Heart left ventricle (tissue), 16 donors: ENCODE measurements at regions not wholly inside any gene's neighbourhood (a gene's known extent, or its start where the extent isn't known, plus 50 kb on each side); places are given as distances from the start of the nearest gene placed in this dataset.

ENCODE experiments used
- ATAC-seq, 4 donors: fragments of 200-7000 bp; cut with Tn5 transposase; one replicate each; pipeline ENCODE4 v1.9.1; 2020 to 2022; ENCODE audit warnings: moderate library complexity in 4 of 4, mild to moderate bottlenecking in 3 of 4, moderate number of reproducible peaks in 1 of 4
- DNase-seq, 5 donors: peaks; one replicate each; pipeline ENCODE4 v3.0.0-alpha.2; 2020
- H3K27ac ChIP-seq, 12 donors: fragments of 200-600 bp; sonication (generic) in 4 of 12; one replicate each; pipeline versions ENCODE4 v1.5.0 to v1.8.0; 2016 to 2022; ENCODE audit warnings: mild to moderate bottlenecking in 2 of 12
- H3K27me3 ChIP-seq, 9 donors: fragments of 200-600 bp; sonication (generic) in 2 of 9; one replicate each; pipeline versions ENCODE4 v1.5.1 to v1.8.0; 2016 to 2022; ENCODE audit warnings: mild to moderate bottlenecking in 3 of 9
- H3K36me3 ChIP-seq, 9 donors: fragments of 200-600 bp; sonication (generic) in 2 of 9; one replicate each; pipeline versions ENCODE4 v1.5.0 to v1.8.0; 2018 to 2022; ENCODE audit warnings: mild to moderate bottlenecking in 2 of 9
- H3K4me1 ChIP-seq, 12 donors: fragments of 200-600 bp; sonication (generic) in 4 of 12; one replicate each; pipeline versions ENCODE4 v1.5.0 to v1.8.0; 2016 to 2022; ENCODE audit warnings: mild to moderate bottlenecking in 3 of 12
- H3K4me3 ChIP-seq, 12 donors: fragments of 200-600 bp; sonication (generic) in 4 of 12; one replicate each; pipeline versions ENCODE4 v1.5.0 to v1.8.0; 2017 to 2022; ENCODE audit warnings: mild to moderate bottlenecking in 9 of 12, moderate library complexity in 4 of 12
- H3K9me3 ChIP-seq, 12 donors: fragments of 200-600 bp; sonication (generic) in 4 of 12; one replicate each; pipeline versions ENCODE4 v1.5.0 to v1.8.0; 2016 to 2022; ENCODE audit warnings: mild to moderate bottlenecking in 1 of 12
- POLR2A ChIP-seq, 2 donors: fragments of 450-650 bp; IDR thresholded peaks; one replicate each; pipeline ENCODE4 v1.6.1; 2017; ENCODE audit warnings: antibody characterized with exemption in 2 of 2, mild to moderate bottlenecking in 2 of 2, moderate library complexity in 2 of 2
- WGBS, 4 donors: extraction: QIAGEN DNeasy Blood & Tissue Kit in 2 of 4; methylation state at CpG; one replicate each; pipeline versions ENCODE4 v1.1.5 to v1.1.7; 2013 to 2018; 5-methylcytosine and 5-hydroxymethylcytosine counted together
- intact Hi-C, 10 donors: fragments of 100-400 bp; cut with DNase I; formaldehyde crosslinking; loops; one replicate each; pipeline versions ENCODE4 v1.11.1 to v1.14.2; 2022
- TF ChIP-seq, protein P1 (sequence below), 12 donors: fragments of 200-600 bp; sonication (generic) in 4 of 12; IDR thresholded peaks; one replicate each; pipeline versions ENCODE4 v1.5.0 to v1.8.0; 2018 to 2022; ENCODE audit warnings: antibody characterized with exemption in 12 of 12, mild to moderate bottlenecking in 5 of 12
- donor health status: ischemic (EF 13 %, LVEDD 7.1; RV severe dilation, severe dysfunction).
- donor health status: healthy with polysubstance abuse.
- donor health status: DM: no; HTN: yes; CAD: no.
- donor health status: DM: no; HTN: no; CAD: no.
- donor health status: ischemic (EF 25% LVEDD 6.9; RV normal size, moderate dysfunction).
- donor health status: ischemic (EF 25% LVEDD 5.7; RV mildly dilated, moderate dysfunction).
- donor health status: healthy.
- donor health status: DM: yes; HTN: yes; CAD: no.
- donor health status: ischemic (EF 35%, LVEDD 5.7; RV mildly dilated, moderate dysfunction).
- donor health status: nonischemic (EF 11% LVEDD 7.7; RV severe dilation, severe dysfunction).
- donor health status: DM: yes; HTN: yes; CAD: no.
- donor health status: PGD.
- donor health status: ischemic (EF 29% LVEDD 5.4; RV normal size, mild dysfunction).
- donor health status: nonischemic (EF 23%, LVEDD 6.1; RV moderate dilation, normal function).

DNA sequence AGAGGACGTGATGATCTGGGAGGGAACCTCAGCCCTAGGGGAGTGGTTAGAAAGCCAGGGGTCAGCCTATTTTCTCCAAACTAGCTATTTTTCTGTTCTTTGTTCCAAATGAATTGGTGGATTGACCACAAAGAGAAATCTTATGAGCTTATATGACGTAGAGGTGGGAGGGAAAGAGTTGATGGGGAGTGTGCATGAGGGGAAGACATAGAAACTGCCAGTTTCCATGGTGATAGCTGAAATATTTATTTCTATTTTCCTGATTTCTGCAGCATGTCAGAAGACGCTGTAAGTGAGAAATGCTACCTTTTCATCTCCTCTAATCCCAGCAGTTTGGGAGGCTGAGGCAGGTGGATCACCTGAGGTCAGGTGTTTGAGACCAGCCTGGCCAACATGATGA, 51.4 kb upstream of the CISTR start:
- Histone ChIP-seq H3K36me3 (no peaks in the 10 kb centered on the region), H3K9me3 (no peaks in the 10 kb centered on the region), H3K4me1 (no peaks in the 10 kb centered on the region), H3K4me3 (no peak overlapping the region), H3K27me3 (peaks cover 0 to 59% (median 17%) of the 10 kb centered on the region in 9 donors), H3K27ac (no peak overlapping the region)
- TF ChIP-seq, protein P1, sequence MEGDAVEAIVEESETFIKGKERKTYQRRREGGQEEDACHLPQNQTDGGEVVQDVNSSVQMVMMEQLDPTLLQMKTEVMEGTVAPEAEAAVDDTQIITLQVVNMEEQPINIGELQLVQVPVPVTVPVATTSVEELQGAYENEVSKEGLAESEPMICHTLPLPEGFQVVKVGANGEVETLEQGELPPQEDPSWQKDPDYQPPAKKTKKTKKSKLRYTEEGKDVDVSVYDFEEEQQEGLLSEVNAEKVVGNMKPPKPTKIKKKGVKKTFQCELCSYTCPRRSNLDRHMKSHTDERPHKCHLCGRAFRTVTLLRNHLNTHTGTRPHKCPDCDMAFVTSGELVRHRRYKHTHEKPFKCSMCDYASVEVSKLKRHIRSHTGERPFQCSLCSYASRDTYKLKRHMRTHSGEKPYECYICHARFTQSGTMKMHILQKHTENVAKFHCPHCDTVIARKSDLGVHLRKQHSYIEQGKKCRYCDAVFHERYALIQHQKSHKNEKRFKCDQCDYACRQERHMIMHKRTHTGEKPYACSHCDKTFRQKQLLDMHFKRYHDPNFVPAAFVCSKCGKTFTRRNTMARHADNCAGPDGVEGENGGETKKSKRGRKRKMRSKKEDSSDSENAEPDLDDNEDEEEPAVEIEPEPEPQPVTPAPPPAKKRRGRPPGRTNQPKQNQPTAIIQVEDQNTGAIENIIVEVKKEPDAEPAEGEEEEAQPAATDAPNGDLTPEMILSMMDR (IDR thresholded peaks at IDR 0.05): no peak
- TF ChIP-seq POLR2A (IDR thresholded peaks at IDR 0.05): no peak
- no peak for DNase-seq
- intact Hi-C loops: no loop called here
- 51 to 58% (median 57%) methylated on average over 3 of the region's 3 CpGs for WGBS, 4 donors
- ATAC-seq: no peak

DNA sequence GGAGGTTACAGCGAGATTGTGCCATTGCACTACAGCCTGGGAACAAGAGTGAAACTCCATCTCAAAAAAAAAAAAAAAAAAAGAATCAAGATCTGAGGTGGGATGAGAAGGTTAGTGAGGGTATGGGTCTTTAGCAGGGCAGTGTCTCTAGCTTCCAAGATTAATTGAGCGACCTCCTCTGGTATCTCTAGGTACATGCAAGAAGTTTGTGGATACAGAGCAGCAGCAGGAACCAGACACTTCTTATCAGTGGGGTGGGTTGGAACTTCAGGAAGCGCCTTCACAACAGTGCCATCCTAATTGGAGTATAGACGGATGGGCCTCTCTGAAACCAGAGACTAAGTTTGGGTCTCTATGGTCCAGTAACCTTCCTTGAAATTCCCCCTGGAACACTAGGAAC, 51.9 kb upstream of the CISTR start:
- WGBS, 4 donors: 49 to 56% (median 54%) methylated on average over 4 of the region's 4 CpGs
- ATAC-seq: no peak
- H3K9me3 ChIP-seq: no peaks in the 10 kb centered on the region
- H3K4me3 ChIP-seq: no peak overlapping the region
- H3K27me3 ChIP-seq: peaks cover 0 to 58% (median 19%) of the 10 kb centered on the region in 9 donors
- H3K36me3 ChIP-seq: no peaks in the 10 kb centered on the region
- intact Hi-C loops: no loop called here
- DNase-seq: no peak
- no peak for TF ChIP-seq POLR2A (IDR thresholded peaks at IDR 0.05)
- TF ChIP-seq, protein P1 (IDR thresholded peaks at IDR 0.05): no peak
- no peak overlapping the region for H3K27ac ChIP-seq
- no peaks in the 10 kb centered on the region for H3K4me1 ChIP-seq

GRCh38 chr12:53804429-53804828, 52.6 kb upstream of the CISTR start:
- Histone ChIP-seq H3K27me3 (peaks cover 0 to 64% (median 19%) of the 10 kb centered on the region in 9 donors), H3K27ac (no peak overlapping the region), H3K9me3 (no peaks in the 10 kb centered on the region), H3K4me1 (no peaks in the 10 kb centered on the region), H3K36me3 (no peaks in the 10 kb centered on the region), H3K4me3 (no peak overlapping the region)
- intact Hi-C loops: no loop called here
- 83 to 91% (median 89%) methylated on average over 2 of the region's 2 CpGs for WGBS, 4 donors
- no peak for ATAC-seq
- TF ChIP-seq POLR2A (IDR thresholded peaks at IDR 0.05): no peak
- DNase-seq: no peak

GRCh38 chr12:53805067-53805466, 53.3 kb upstream of the CISTR start:
- intact Hi-C loops: no loop called here
- TF ChIP-seq, protein P1 (IDR thresholded peaks at IDR 0.05): no peak
- TF ChIP-seq POLR2A (IDR thresholded peaks at IDR 0.05): no peak
- ATAC-seq (no peak), DNase-seq (no peak)
- Histone ChIP-seq H3K4me1 (no peaks in the 10 kb centered on the region), H3K27ac (no peak overlapping the region), H3K27me3 (peaks cover 0 to 62% (median 19%) of the 10 kb centered on the region in 9 donors), H3K4me3 (no peak overlapping the region), H3K36me3 (no peaks in the 10 kb centered on the region), H3K9me3 (no peaks in the 10 kb centered on the region)
- WGBS, 4 donors: 78 to 87% (median 81%) methylated on average over 6 of the region's 6 CpGs

GRCh38 chr12:53805791-53806190, 54.0 kb upstream of the CISTR start:
- H3K27ac ChIP-seq: no peak overlapping the region
- no peak for ATAC-seq
- H3K4me1 ChIP-seq: no peaks in the 10 kb centered on the region
- intact Hi-C loops: no loop called here
- TF ChIP-seq, protein P1 (IDR thresholded peaks at IDR 0.05): no peak
- TF ChIP-seq POLR2A (IDR thresholded peaks at IDR 0.05): no peak
- no peaks in the 10 kb centered on the region for H3K36me3 ChIP-seq
- H3K27me3 ChIP-seq: peaks cover 0 to 63% (median 19%) of the 10 kb centered on the region in 9 donors
- DNase-seq: no peak
- H3K9me3 ChIP-seq: no peaks in the 10 kb centered on the region
- no peak overlapping the region for H3K4me3 ChIP-seq
- WGBS, 4 donors: 80 to 85% (median 83%) methylated on average over 4 of the region's 4 CpGs
